ENCODE measurements at regions not wholly inside any gene's neighbourhood (a gene's known extent, or its start where the extent isn't known, plus 50 kb on each side); places are given as distances from the start of the nearest gene placed in this dataset.

GRCh38 chr4:124964251-124964650 lies 251.7 kb upstream of the ANKRD50 start:
- TF ChIP-seq CTCF (IDR thresholded peaks at IDR 0.05) (no peak), POLR2A (IDR thresholded peaks at IDR 0.05) (no peak)

Data from adrenal gland (tissue), 5 donors.